SK-N-SH (cell line): ENCODE measurements at regions not wholly inside any gene's neighbourhood (a gene's known extent, or its start where the extent isn't known, plus 50 kb on each side); places are given as distances from the start of the nearest gene placed in this dataset.

Experiments used
- RCOR1 ChIP-seq: fragments of 150-350 bp; IDR thresholded peaks from 2 replicates; pipeline ENCODE4 v1.6.1; 2017; ENCODE audit warnings: antibody characterized with exemption, low read length
- RXRA ChIP-seq: IDR thresholded peaks from 2 replicates; pipeline ENCODE4 v1.4.0; 2012; ENCODE audit warnings: low read depth, mild to moderate bottlenecking, borderline replicate concordance
- SIN3A ChIP-seq: IDR thresholded peaks from 2 replicates; pipeline ENCODE4 v1.6.1; 2012; ENCODE audit warnings: low read depth, mild to moderate bottlenecking, low read length, moderate library complexity, borderline replicate concordance
- SMC3 ChIP-seq: IDR thresholded peaks from 2 replicates; pipeline ENCODE4 v1.6.1; 2012; ENCODE audit warnings: low read depth, low read length, improper control_type of control experiment
- TF ChIP-seq, protein P1 (sequence below): IDR thresholded peaks from 2 replicates; pipeline ENCODE4 v1.4.0; 2012; ENCODE audit warnings: low read depth, borderline replicate concordance
- TF ChIP-seq, protein P2 (sequence below): fragments of 200-600 bp; sonication (generic); IDR thresholded peaks from 2 replicates; pipeline ENCODE4 v1.6.1; 2017; ENCODE audit warnings: antibody characterized with exemption, mild to moderate bottlenecking, moderate library complexity

DNA sequence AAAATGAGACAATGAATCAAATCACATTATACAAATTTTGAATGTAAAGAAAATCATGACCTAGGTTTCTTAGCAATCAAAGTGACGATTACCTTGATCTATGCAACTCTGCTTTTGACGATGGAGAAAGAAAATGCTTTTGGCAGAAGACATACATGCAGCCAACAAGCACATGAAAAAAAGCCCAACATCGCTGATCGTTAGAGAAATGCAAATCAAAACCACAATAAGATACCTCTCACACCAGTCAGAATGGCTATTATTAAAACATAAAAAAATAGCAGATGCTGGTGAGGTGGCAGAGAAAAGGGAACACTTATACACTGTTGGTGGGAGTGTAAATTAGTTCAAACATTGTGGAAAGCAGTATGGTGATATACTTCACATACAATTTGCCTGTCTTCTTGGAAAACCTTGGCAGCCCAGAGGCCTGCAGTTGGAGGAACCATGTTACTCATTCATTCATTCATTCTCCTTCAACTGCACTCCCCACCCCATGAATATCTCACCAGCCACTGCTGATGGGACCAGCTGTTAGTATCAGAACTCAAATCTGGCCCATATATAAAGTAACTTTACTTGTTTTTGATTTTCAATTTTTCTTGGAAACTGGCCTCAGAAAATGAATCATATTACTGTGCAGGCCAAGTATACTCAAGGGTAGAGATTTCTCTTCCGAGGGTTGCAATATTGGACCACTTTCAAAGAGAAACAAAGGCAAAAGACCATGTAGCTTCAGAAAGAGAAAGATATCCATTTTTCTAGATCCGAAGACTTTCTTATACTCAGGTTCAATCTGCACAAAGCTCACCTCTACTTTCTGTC lies 358.6 kb upstream of the ARHGEF26 start:
- TF ChIP-seq, protein P1, sequence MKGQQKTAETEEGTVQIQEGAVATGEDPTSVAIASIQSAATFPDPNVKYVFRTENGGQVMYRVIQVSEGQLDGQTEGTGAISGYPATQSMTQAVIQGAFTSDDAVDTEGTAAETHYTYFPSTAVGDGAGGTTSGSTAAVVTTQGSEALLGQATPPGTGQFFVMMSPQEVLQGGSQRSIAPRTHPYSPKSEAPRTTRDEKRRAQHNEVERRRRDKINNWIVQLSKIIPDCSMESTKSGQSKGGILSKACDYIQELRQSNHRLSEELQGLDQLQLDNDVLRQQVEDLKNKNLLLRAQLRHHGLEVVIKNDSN, result no peak
- TF ChIP-seq, protein P2, sequence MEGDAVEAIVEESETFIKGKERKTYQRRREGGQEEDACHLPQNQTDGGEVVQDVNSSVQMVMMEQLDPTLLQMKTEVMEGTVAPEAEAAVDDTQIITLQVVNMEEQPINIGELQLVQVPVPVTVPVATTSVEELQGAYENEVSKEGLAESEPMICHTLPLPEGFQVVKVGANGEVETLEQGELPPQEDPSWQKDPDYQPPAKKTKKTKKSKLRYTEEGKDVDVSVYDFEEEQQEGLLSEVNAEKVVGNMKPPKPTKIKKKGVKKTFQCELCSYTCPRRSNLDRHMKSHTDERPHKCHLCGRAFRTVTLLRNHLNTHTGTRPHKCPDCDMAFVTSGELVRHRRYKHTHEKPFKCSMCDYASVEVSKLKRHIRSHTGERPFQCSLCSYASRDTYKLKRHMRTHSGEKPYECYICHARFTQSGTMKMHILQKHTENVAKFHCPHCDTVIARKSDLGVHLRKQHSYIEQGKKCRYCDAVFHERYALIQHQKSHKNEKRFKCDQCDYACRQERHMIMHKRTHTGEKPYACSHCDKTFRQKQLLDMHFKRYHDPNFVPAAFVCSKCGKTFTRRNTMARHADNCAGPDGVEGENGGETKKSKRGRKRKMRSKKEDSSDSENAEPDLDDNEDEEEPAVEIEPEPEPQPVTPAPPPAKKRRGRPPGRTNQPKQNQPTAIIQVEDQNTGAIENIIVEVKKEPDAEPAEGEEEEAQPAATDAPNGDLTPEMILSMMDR, result no peak
- no peak for TF ChIP-seq RXRA
- TF ChIP-seq RCOR1, result no peak
- TF ChIP-seq SIN3A, result no peak
- TF ChIP-seq SMC3, result no peak
